Activated naive CD8-positive, alpha-beta T cell treated with anti-CD3 and anti-CD28 coated beads for 36 hours (primary cell): ENCODE measurements at regions not wholly inside any gene's neighbourhood (a gene's known extent, or its start where the extent isn't known, plus 50 kb on each side); places are given as distances from the start of the nearest gene placed in this dataset.
"Not testable (repeated sequence)": the region's sequence is repeated elsewhere in the genome, so short reads cannot be mapped to it uniquely, and the experiment has no call there.

ENCODE experiments used
- DNase-seq: peaks from one replicate; pipeline ENCODE4 v3.0.0; 2021
- H3K27ac Mint-ChIP-seq: one replicate; pipeline ENCODE4 v1.8.0; 2022; ENCODE audit warnings: mild to moderate bottlenecking, moderate library complexity, mixed read lengths
- H3K27me3 Mint-ChIP-seq: one replicate; pipeline ENCODE4 v1.8.0; 2022; ENCODE audit warnings: mild to moderate bottlenecking, mixed read lengths
- H3K36me3 Mint-ChIP-seq: one replicate; pipeline ENCODE4 v1.8.0; 2021; ENCODE audit warnings: mild to moderate bottlenecking, mixed read lengths
- H3K4me1 Mint-ChIP-seq: one replicate; pipeline ENCODE4 v1.8.0; 2021; ENCODE audit warnings: mixed read lengths
- H3K4me3 Mint-ChIP-seq: one replicate; pipeline ENCODE4 v1.8.0; 2022; ENCODE audit warnings: mild to moderate bottlenecking, moderate library complexity, mixed read lengths
- H3K9me3 Mint-ChIP-seq: one replicate; pipeline ENCODE4 v1.8.0; 2022; ENCODE audit warnings: mixed read lengths

DNA sequence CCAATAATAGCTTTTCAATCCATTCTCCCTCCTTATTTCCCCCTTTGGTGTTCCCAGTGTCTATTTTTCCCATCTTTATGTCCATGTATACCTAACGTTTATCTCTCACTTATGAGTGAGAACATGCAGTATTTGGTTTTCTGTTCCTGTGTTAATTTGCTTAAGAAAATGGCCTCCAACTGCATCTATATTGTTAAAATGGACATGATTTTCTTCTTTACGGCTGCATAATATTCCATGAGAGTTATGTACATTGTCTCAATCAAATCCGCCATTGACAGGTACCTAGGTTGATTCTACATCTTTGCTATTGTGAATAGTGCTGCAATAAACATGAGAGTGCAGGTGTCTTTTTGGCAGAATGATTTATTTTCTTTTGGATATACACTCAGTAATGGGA, 126.7 kb downstream of the CTH start:
- Mint-ChIP-seq H3K4me3 (no peak overlapping the region), H3K4me1 (no peaks in the 10 kb centered on the region), H3K36me3 (no peaks in the 10 kb centered on the region), H3K27ac (no peak overlapping the region), H3K9me3 (no peaks in the 10 kb centered on the region), H3K27me3 (peaks cover 32% of the 10 kb centered on the region)
- no peak for DNase-seq

DNA sequence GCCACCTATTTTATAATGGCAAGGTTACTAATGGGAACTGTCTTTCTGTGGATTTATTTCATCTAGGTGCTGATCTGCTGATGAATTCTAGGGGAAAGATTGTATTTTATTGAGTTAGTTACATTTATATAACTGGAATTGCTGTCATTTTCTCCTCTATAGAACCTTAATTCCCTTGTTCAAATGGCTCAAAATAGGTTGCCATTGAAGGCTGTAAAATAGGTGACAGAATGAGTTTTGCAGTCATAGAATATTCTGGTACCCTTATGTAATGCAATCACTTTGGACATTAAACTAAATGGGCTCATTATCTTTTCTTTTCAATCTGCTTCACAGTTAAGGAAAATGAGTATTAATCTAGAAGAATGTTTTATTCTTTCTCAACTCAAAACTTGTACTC, 131.0 kb downstream of the CTH start:
- no peak for DNase-seq
- Mint-ChIP-seq H3K4me1 (no peaks in the 10 kb centered on the region), H3K4me3 (no peak overlapping the region), H3K36me3 (no peaks in the 10 kb centered on the region), H3K27me3 (peaks cover 22% of the 10 kb centered on the region), H3K27ac (no peak overlapping the region), H3K9me3 (no peaks in the 10 kb centered on the region)

DNA sequence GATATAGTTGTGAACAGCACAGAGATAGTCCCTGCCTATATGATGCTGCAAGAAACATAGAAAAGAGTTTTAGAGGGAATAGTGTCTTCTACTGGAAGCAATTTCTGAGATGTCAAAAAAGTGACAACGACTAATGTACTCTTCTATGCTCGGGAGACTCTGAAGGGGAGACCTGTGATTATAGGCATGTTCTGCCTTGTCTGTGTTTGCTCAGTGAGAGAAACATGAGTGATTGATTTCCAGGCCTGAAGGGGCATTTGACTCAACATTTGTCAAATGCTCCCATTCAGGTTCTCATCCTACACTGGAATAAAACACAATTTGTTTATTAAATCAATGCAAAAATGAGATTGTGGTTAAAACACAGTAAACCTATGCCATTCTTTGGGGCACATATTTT, 131.8 kb downstream of the CTH start:
- Mint-ChIP-seq H3K27ac (no peak overlapping the region), H3K9me3 (no peaks in the 10 kb centered on the region), H3K4me3 (no peak overlapping the region), H3K36me3 (no peaks in the 10 kb centered on the region), H3K4me1 (no peaks in the 10 kb centered on the region), H3K27me3 (peaks cover 16% of the 10 kb centered on the region)
- no peak for DNase-seq

DNA sequence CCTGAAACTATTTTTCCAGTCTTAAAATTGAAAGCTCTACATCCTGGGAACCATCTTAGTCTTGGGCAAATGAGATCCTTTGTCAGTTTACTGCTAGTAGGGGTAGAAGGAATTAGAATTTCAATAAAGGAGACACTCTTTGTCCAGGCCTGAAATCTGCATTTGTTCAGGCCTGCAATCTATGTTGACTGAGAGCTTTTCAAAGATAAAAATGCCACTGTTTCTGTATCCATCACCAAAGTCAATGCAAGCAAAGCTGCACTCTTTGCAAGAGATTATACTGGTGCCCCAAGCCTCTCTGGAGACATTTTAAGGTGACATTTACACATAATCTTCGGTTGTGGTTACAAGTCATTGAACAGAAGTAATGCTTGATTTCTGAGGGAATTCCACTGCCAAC, 135.7 kb downstream of the CTH start:
- no peak overlapping the region for H3K27ac Mint-ChIP-seq

DNA sequence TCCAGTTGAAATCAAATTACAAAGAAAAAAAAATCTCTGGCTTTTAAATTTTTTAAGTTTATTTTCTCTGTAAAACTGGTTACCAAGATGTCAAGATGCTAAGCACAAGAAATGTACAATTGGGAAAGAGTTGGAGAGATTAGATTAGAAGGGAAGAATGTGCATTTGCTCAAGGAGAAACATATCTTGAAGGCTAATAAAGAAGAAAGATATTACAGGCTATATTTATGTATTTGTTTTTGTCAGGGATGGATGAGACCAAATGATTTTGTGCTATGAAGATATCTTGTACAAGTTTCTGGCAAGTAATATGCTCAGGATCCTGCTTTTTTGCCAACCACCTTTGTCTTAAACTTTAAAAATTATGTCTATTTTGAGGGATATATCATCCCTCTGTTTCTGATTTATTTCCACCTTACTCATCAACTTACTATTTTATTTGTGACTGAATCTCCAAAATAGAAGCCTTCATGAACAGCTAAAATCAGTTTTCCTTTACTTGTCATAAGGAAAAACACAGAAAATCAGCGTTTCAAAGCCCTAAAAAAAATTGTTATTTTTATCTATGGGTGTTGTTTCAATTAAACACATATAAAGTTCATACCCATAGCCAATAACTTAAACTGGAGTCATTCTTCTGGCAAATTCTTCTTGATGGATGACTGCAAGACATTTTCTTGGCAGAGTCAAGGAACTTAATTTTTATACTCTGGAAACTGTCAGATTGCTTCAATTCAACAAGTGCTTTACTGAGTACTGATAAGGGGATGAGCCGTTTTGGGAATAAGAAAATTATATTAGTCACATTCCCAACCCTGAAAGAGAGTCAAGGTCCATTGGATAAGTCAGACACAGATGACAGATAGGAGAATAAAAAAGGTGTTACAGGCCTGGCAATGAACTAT, 141.8 kb downstream of the CTH start:
- H3K9me3 Mint-ChIP-seq: no peaks in the 10 kb centered on the region
- H3K4me3 Mint-ChIP-seq: no peak overlapping the region
- H3K36me3 Mint-ChIP-seq: no peaks in the 10 kb centered on the region

More for the DNA sequence above, 135.7 kb downstream of the CTH start:
- H3K4me3 Mint-ChIP-seq: no peak overlapping the region
- no peaks in the 10 kb centered on the region for H3K4me1 Mint-ChIP-seq
- peaks cover 14% of the 10 kb centered on the region for H3K27me3 Mint-ChIP-seq
- no peaks in the 10 kb centered on the region for H3K36me3 Mint-ChIP-seq
- no peak for DNase-seq
- no peaks in the 10 kb centered on the region for H3K9me3 Mint-ChIP-seq

DNA sequence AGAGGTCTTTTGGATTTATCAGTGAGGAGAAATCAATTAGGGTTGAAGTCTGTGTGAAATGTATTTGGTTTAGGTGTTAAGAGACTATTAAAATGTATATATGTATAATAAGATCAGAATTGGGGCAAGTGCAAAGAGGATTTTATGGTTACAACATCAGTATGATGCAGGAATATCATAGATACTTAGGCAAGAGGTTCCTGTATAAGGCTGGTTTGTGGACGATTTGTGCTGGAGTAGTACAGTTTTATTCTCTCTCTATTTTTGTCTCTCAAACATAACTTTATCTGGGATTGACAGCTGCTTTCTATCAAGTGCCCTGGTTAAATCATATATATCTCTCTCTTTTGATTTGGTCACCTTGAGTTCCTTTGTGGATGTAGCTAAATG, 142.5 kb downstream of the CTH start:
- H3K36me3 Mint-ChIP-seq: no peaks in the 10 kb centered on the region
- no peak overlapping the region for H3K4me3 Mint-ChIP-seq
- no peak overlapping the region for H3K27ac Mint-ChIP-seq
- DNase-seq: no peak
- H3K9me3 Mint-ChIP-seq: no peaks in the 10 kb centered on the region
- H3K27me3 Mint-ChIP-seq: no peaks in the 10 kb centered on the region
- H3K4me1 Mint-ChIP-seq: no peaks in the 10 kb centered on the region

More for the DNA sequence above, 141.8 kb downstream of the CTH start:
- no peak overlapping the region for H3K27ac Mint-ChIP-seq
- peaks cover 4% of the 10 kb centered on the region for H3K27me3 Mint-ChIP-seq
- H3K4me1 Mint-ChIP-seq: no peaks in the 10 kb centered on the region
- no peak for DNase-seq

DNA sequence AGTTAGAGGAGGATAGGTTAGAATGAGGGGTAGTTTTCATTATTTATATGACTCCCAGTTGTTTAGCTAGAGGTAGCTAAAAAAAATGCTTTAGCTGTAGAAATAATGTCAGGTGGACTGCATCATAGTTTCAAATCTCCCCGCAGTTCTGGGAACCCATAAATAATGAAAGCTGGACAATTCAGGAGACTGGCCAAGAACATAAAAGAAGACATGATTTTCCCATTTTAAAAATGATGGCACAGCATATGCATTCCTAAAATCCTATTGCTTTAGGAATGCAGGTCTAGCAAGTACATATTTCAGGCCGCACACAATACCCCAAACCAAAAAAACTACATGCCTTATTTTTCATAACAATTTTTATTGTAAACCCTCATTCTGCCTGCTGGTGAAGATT, 143.3 kb downstream of the CTH start:
- no peaks in the 10 kb centered on the region for H3K9me3 Mint-ChIP-seq
- no peak overlapping the region for H3K4me3 Mint-ChIP-seq
- no peaks in the 10 kb centered on the region for H3K36me3 Mint-ChIP-seq
- DNase-seq: no peak
- H3K27me3 Mint-ChIP-seq: no peaks in the 10 kb centered on the region
- no peak overlapping the region for H3K27ac Mint-ChIP-seq
- H3K4me1 Mint-ChIP-seq: no peaks in the 10 kb centered on the region

DNA sequence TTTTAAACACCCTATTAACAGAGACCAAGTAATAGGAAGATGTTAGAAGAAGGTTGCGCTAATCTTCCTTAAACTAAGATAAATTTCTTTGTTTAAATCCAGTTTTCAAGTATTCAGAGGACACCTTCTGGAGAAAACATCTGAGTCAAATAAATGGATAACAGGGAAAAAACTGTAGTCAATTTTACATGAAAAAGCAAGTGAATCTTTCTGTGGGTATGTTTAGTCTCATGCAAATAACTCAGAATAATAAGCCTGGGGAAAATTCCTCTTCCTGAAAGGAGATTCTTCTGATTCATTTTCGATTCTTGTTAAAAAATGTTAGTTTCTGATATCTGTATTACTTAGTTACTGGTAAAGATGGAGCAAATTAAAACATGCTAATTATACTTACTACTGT, 145.5 kb downstream of the CTH start:
- peaks cover 3% of the 10 kb centered on the region for H3K27me3 Mint-ChIP-seq
- DNase-seq: no peak
- no peak overlapping the region for H3K27ac Mint-ChIP-seq
- H3K4me3 Mint-ChIP-seq: no peak overlapping the region
- H3K36me3 Mint-ChIP-seq: no peaks in the 10 kb centered on the region
- no peaks in the 10 kb centered on the region for H3K4me1 Mint-ChIP-seq
- no peaks in the 10 kb centered on the region for H3K9me3 Mint-ChIP-seq

DNA sequence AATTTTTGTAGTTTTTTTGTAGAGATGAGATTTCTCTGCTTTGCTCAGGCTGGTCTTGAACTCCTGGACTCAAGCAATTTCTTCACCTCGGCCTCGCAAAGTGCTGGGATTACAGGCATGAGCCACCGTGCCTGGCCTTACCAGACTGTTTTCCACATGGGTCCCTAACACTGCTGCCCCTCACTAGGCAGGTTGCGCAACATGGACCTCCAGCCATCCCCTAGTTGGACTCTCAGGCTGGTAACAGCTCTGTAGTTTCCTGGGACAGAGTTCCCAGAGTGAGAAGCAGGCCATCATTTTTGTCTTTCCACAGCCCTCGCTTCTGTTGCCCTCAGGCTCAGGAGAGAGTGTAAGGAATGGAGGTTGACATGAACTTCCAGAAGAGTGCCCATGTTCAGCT, 156.1 kb downstream of the CTH start:
- Mint-ChIP-seq H3K27ac (no peak overlapping the region), H3K27me3 (peaks cover 9% of the 10 kb centered on the region), H3K4me1 (no peaks in the 10 kb centered on the region), H3K4me3 (no peak overlapping the region), H3K36me3 (no peaks in the 10 kb centered on the region), H3K9me3 (no peaks in the 10 kb centered on the region)
- no peak for DNase-seq

DNA sequence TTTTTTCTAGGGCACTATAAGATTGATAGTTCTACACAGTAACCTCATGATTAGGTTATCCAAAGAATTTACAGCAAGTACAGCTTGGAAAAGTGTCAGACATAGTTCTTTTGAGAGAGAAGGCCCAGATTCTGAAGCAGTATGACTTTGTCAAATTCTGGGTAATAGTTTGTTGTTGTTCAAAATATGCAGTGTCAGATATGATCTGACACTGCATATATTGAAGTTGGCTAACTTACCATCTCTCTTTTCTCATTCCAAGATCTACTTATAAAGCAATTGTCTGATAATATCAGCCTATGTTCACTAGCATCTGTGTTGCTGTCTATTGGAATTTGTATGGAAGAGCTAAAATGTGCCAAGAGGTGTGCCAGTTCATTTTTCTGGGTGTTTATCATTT, 160.1 kb downstream of the CTH start:
- no peak overlapping the region for H3K4me3 Mint-ChIP-seq
- peaks cover 3% of the 10 kb centered on the region for H3K27me3 Mint-ChIP-seq
- no peak overlapping the region for H3K27ac Mint-ChIP-seq
- no peaks in the 10 kb centered on the region for H3K9me3 Mint-ChIP-seq
- H3K4me1 Mint-ChIP-seq: no peaks in the 10 kb centered on the region
- H3K36me3 Mint-ChIP-seq: no peaks in the 10 kb centered on the region
- no peak for DNase-seq

DNA sequence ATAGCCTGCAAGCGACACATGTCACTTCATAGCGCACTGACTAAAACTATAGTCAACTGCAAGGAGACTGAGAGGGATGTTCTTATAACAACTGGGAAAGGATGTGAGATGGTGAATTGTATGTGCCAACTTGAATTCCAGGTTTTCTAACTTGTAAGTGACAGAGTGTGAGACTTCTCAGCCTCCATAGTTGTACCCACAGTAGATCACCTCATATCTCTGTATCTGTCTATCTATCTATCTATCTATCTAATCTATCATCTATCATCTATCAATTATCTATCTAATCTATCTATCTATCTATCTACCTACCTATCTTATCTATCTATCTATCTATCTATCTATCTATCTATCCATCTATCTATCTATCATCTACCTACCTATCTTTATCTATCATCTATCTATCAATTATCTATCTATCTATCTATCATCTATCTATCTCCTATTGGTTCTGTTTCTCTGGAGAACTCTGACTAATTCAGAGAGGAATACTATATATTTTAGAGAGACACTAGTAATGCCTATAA, 162.3 kb downstream of the CTH start:
- no peaks in the 10 kb centered on the region for H3K9me3 Mint-ChIP-seq
- no peak for DNase-seq
- H3K4me1 Mint-ChIP-seq: no peaks in the 10 kb centered on the region
- no peaks in the 10 kb centered on the region for H3K36me3 Mint-ChIP-seq
- no peaks in the 10 kb centered on the region for H3K27me3 Mint-ChIP-seq
- H3K4me3 Mint-ChIP-seq: no peak overlapping the region
- no peak overlapping the region for H3K27ac Mint-ChIP-seq

DNA sequence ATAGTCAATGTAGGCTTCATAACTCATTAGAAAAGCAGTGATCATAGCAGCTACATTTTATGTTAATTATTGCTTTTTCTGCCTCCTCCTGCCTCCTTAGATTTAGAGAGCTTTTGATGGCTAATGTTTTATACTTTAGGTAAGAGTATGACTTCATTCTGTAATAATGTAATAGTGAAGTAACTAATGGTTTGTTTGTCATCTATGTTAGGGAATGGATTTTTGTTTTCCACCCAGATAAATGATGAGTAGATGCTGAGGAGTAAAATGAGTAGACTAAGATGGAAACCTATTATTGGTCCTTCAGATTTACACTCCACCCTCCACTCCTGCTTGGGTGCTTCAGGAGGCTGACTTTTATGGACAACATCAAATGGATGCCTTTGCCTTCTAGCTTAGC, 170.6 kb downstream of the CTH start:
- DNase-seq: no peak
- Mint-ChIP-seq H3K4me3 (no peak overlapping the region), H3K9me3 (no peaks in the 10 kb centered on the region), H3K27ac (no peak overlapping the region), H3K27me3 (no peaks in the 10 kb centered on the region), H3K36me3 (no peaks in the 10 kb centered on the region), H3K4me1 (no peaks in the 10 kb centered on the region)

DNA sequence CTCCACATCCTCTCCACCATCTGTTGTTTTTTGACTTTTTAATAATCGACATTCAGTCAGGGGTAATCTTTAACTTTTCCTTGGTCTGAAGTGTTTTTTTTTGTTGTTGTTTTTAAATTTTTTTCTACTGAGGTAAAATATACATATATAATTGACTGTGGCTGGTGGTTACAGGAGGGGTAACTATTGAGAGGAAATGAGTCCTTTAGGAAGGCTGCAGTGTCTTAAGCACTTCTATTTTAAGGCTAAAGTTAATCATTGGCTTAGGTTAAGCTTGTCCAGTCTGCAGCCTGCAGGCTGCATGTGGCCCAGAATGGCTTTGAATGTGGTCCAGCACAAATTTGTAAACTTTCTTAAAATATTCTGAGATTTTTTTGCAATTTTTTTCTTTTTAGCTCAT, 172.5 kb downstream of the CTH start:
- no peak overlapping the region for H3K4me3 Mint-ChIP-seq
- no peak for DNase-seq
- no peaks in the 10 kb centered on the region for H3K27me3 Mint-ChIP-seq
- no peak overlapping the region for H3K27ac Mint-ChIP-seq
- H3K4me1 Mint-ChIP-seq: no peaks in the 10 kb centered on the region
- H3K36me3 Mint-ChIP-seq: no peaks in the 10 kb centered on the region
- no peaks in the 10 kb centered on the region for H3K9me3 Mint-ChIP-seq

DNA sequence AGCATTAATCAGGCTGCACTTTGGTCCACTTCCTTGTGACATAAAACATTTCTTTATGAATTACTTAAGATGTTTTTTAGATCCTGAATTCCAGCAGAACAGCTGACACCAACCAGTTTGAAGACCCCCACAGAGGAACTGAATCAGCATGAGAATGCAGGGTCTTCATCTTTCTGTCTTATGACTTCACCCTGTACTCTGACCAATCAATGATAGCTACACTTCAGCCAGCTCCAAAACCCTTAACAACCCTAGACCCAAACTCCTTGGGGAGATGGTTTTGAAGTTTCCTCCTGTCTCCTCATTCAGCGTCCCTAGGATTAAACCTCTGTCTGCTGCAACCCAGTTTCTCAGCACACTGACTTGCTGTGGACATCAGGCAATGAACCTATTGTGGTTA, 175.0 kb downstream of the CTH start:
- H3K36me3 Mint-ChIP-seq: no peaks in the 10 kb centered on the region
- H3K27ac Mint-ChIP-seq: no peak overlapping the region
- H3K4me3 Mint-ChIP-seq: no peak overlapping the region
- DNase-seq: no peak
- H3K4me1 Mint-ChIP-seq: no peaks in the 10 kb centered on the region
- H3K9me3 Mint-ChIP-seq: no peaks in the 10 kb centered on the region
- no peaks in the 10 kb centered on the region for H3K27me3 Mint-ChIP-seq

DNA sequence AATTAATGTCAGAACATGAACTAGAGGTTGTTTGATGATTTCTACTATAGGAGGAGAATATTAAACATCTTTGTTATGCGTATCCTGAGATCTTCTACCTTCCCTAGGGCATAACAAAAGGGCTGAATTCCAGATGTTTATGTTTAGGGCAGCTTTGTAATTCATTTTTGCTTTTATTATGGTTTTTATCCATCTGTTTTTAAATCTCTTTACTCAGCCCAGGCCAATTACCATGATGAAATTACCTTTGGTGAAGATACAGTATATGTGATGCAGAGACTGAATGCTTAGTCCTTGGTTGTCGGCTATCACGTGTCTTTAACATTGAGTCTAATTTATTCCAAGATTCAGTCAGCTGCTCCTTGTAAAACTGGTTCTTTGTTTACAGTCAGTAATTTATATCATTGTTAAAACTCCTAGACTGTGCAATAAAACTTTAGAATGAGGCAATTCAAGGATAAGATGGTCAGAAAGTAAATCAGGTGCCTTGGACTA, 176.9 kb downstream of the CTH start:
- no peaks in the 10 kb centered on the region for H3K4me1 Mint-ChIP-seq
- no peak overlapping the region for H3K4me3 Mint-ChIP-seq
- H3K36me3 Mint-ChIP-seq: no peaks in the 10 kb centered on the region
- H3K27me3 Mint-ChIP-seq: no peaks in the 10 kb centered on the region
- no peak for DNase-seq
- no peaks in the 10 kb centered on the region for H3K9me3 Mint-ChIP-seq
- H3K27ac Mint-ChIP-seq: no peak overlapping the region

DNA sequence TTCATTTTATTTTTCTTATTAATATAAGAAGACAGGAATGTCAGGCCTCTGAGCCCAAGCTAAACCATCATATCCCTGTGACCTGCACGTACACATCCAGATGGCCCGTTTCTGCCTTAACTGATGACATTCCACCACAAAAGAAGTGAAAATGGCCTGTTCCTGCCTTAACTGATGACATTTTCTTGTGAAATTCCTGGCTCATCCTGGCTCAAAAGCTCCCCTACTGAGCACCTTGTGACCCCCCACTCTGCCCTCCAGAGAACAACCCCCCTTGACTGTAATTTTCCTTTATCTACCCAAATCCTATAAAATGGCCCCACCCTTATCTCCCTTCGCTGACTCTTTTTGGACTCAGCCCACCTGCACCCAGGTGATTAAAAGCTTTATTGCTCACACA, 182.5 kb downstream of the CTH start:
- DNase-seq, H3K4me3 Mint-ChIP-seq, H3K9me3 Mint-ChIP-seq, H3K4me1 Mint-ChIP-seq, H3K27me3 Mint-ChIP-seq, H3K27ac Mint-ChIP-seq, H3K36me3 Mint-ChIP-seq: not testable (repeated sequence)
